ENCODE measurements at regions not wholly inside any gene's neighbourhood (a gene's known extent, or its start where the extent isn't known, plus 50 kb on each side); places are given as distances from the start of the nearest gene placed in this dataset.
"Not testable (repeated sequence)": the region's sequence is repeated elsewhere in the genome, so short reads cannot be mapped to it uniquely, and the experiment has no call there.

GRCh38 chr14:37711831-37712475 lies 116.5 kb downstream of the TTC6 start:
- Histone ChIP-seq H3K27ac (no peak overlapping the region), H3K4me3 (no peak overlapping the region)
- DNase-seq (ENCODE audit: low spot score) = no peak
- no peak for TF ChIP-seq CTCF (IDR thresholded peaks at IDR 0.05)

GRCh38 chr14:37712476-37712860 lies 117.0 kb downstream of the TTC6 start:
- not testable (repeated sequence) for DNase-seq (ENCODE audit: low spot score); H3K4me3 ChIP-seq

GRCh38 chr14:37712976-37713431 lies 117.6 kb downstream of the TTC6 start:
- DNase-seq (ENCODE audit: low spot score) = no peak
- no peak for TF ChIP-seq CTCF (IDR thresholded peaks at IDR 0.05)
- Histone ChIP-seq H3K27ac (no peak overlapping the region), H3K4me3 (no peak overlapping the region)

More at GRCh38 chr14:37712476-37712860, 117.0 kb downstream of the TTC6 start:
- not testable (repeated sequence) for H3K27ac ChIP-seq

GRCh38 chr14:37720131-37720530 lies 124.7 kb downstream of the TTC6 start:
- TF ChIP-seq CTCF (IDR thresholded peaks at IDR 0.05) = no peak
- Histone ChIP-seq H3K4me3 (no peak overlapping the region), H3K27ac (no peak overlapping the region)
- DNase-seq (ENCODE audit: low spot score) = no peak

GRCh38 chr14:37721976-37722659 lies 126.7 kb downstream of the TTC6 start:
- H3K4me3 ChIP-seq = no peak overlapping the region
- DNase-seq (ENCODE audit: low spot score) = no peak
- no peak overlapping the region for H3K27ac ChIP-seq
- no peak for TF ChIP-seq CTCF (IDR thresholded peaks at IDR 0.05)

GRCh38 chr14:37723515-37723914 lies 128.1 kb downstream of the TTC6 start:
- DNase-seq (ENCODE audit: low spot score) = no peak

GRCh38 chr14:37726708-37727107 lies 131.3 kb downstream of the TTC6 start:
- no peak for TF ChIP-seq CTCF (IDR thresholded peaks at IDR 0.05)
- no peak for DNase-seq (ENCODE audit: low spot score)
- Histone ChIP-seq H3K4me3 (no peak overlapping the region), H3K27ac (no peak overlapping the region)

More at GRCh38 chr14:37723515-37723914, 128.1 kb downstream of the TTC6 start:
- Histone ChIP-seq H3K27ac (no peak overlapping the region), H3K4me3 (no peak overlapping the region)
- TF ChIP-seq CTCF (IDR thresholded peaks at IDR 0.05) = no peak
